ENCODE measurements at regions not wholly inside any gene's neighbourhood (a gene's known extent, or its start where the extent isn't known, plus 50 kb on each side); places are given as distances from the start of the nearest gene placed in this dataset.

GRCh38 chr18:11520536-11520935, 88.9 kb upstream of the SLC35G4 start:
- no peak for DNase-seq (ENCODE audit: insufficient read length, low spot score)
- TF ChIP-seq CTCF (IDR thresholded peaks at IDR 0.05; ENCODE audit: insufficient read depth, missing control alignments), result no peak
- FAIRE-seq, result no peak

- DNase-seq (ENCODE audit: insufficient read length, low spot score), result peak; percentile 40
- FAIRE-seq, result no peak
- peak; percentile 72 for TF ChIP-seq CTCF (IDR thresholded peaks at IDR 0.05; ENCODE audit: insufficient read depth, missing control alignments)
Observed at GRCh38 chr18:11518788-11519685, 90.4 kb upstream of the SLC35G4 start.

- no peak for TF ChIP-seq CTCF (IDR thresholded peaks at IDR 0.05; ENCODE audit: insufficient read depth, missing control alignments)
- FAIRE-seq (no peak), DNase-seq (ENCODE audit: insufficient read length, low spot score) (no peak)
Observed at GRCh38 chr18:11517704-11518103, 91.7 kb upstream of the SLC35G4 start.

- TF ChIP-seq CTCF (IDR thresholded peaks at IDR 0.05; ENCODE audit: insufficient read depth, missing control alignments), result no peak
- DNase-seq (ENCODE audit: insufficient read length, low spot score) (no peak), FAIRE-seq (no peak)
Observed at GRCh38 chr18:11516751-11517503, 92.5 kb upstream of the SLC35G4 start.

DNA sequence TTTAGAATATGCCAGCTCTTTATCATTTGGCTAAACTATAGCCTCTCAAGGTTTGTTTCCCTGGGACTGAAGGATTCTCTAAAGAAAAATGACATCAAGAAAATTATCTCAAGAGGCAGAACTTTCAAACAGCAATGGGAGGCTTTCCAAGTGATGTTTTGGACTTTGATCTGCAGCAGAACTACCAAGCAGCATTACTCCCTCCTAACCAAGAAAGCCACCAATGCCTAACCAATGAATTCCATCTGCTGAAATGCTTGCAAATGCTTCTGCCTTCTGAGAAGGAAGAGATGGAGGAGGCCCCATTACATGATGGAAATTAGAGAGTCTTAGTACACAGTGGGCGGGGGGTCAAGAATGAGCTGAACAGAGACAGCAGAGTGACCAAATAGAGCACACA, 95.1 kb upstream of the SLC35G4 start:
- TF ChIP-seq CTCF (IDR thresholded peaks at IDR 0.05; ENCODE audit: insufficient read depth, missing control alignments), result no peak
- FAIRE-seq (no peak), DNase-seq (ENCODE audit: insufficient read length, low spot score) (no peak)

DNA sequence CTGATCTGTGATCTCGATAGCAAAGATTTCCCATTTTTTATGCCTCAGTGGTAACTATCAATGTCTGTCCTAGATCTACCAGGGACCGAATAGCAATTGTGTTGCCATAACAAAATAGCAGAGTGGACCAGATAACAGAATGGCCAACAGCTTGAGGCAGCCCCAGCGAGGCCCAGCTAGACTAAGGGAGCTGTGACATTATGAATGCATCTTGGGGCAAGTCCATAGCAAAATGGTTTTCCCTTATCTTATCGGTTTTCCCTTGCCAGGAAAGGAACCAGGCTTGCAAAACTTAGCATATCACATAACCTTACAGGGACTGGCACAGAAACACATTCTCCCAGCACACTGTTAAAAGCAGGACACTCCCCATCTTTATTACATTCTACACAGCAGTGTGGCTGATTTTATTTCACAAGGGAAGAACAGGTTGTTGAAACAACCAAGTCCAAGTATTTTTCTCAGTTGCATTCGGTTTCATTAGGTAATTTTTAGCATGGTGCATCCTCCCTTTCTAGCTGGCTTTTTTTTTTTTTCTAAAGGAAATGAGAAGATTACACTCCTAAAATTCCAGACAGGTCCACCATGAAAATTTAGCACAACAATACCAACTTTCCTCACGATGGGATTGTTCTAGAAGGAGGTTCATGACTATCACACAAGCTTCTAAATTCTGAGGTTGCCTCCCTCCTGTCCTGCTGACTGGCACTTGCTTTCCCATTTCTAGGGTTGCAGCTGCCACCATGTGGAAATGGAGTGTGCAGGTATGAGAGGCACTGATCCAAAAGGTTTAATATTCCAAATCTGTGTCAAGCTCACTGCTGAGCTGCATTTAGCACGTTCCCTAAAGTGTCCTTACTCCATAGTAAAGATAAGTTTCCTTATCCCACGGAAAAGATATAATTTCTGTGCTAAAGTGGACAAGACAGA, 97.0 kb upstream of the SLC35G4 start:
- FAIRE-seq, result no peak
- peak; percentile 80 for TF ChIP-seq CTCF (IDR thresholded peaks at IDR 0.05; ENCODE audit: insufficient read depth, missing control alignments)
- no peak for DNase-seq (ENCODE audit: insufficient read length, low spot score)
